ENCODE measurements at regions not wholly inside any gene's neighbourhood (a gene's known extent, or its start where the extent isn't known, plus 50 kb on each side); places are given as distances from the start of the nearest gene placed in this dataset.

GRCh38 chr5:164593982-164594381 lies 1088.6 kb downstream of the MAT2B start:
- H2AFZ ChIP-seq (ENCODE audit: low read depth, low read length): no peak overlapping the region
- no peaks in the 10 kb centered on the region for H3K36me3 ChIP-seq (ENCODE audit: insufficient read depth, low read length)
- no peaks in the 10 kb centered on the region for H3K9me3 ChIP-seq (ENCODE audit: low read length)
- no peaks in the 10 kb centered on the region for H3K4me1 ChIP-seq (ENCODE audit: insufficient read depth, low read length)
- H3K27me3 ChIP-seq (ENCODE audit: insufficient read depth, low read length): no peaks in the 10 kb centered on the region
- no peak overlapping the region for H3K4me3 ChIP-seq (ENCODE audit: low read length)

GRCh38 chr5:164597293-164597900 lies 1092.0 kb downstream of the MAT2B start:
- Histone ChIP-seq H3K36me3 (ENCODE audit: insufficient read depth, low read length) (no peaks in the 10 kb centered on the region), H3K4me1 (ENCODE audit: insufficient read depth, low read length) (no peaks in the 10 kb centered on the region), H2AFZ (ENCODE audit: low read depth, low read length) (no peak overlapping the region), H3K4me3 (ENCODE audit: low read length) (no peak overlapping the region), H3K9me3 (ENCODE audit: low read length) (peaks cover 2% of the 10 kb centered on the region), H3K27me3 (ENCODE audit: insufficient read depth, low read length) (no peaks in the 10 kb centered on the region)

GRCh38 chr5:164600274-164600673 lies 1094.9 kb downstream of the MAT2B start:
- Histone ChIP-seq H3K27me3 (ENCODE audit: insufficient read depth, low read length) (no peaks in the 10 kb centered on the region), H3K4me1 (ENCODE audit: insufficient read depth, low read length) (no peaks in the 10 kb centered on the region), H3K36me3 (ENCODE audit: insufficient read depth, low read length) (no peaks in the 10 kb centered on the region), H3K9me3 (ENCODE audit: low read length) (peaks cover 2% of the 10 kb centered on the region), H2AFZ (ENCODE audit: low read depth, low read length) (no peak overlapping the region), H3K4me3 (ENCODE audit: low read length) (no peak overlapping the region)

- Histone ChIP-seq H2AFZ (ENCODE audit: low read depth, low read length) (no peak overlapping the region), H3K4me1 (ENCODE audit: insufficient read depth, low read length) (no peaks in the 10 kb centered on the region), H3K4me3 (ENCODE audit: low read length) (no peak overlapping the region), H3K9me3 (ENCODE audit: low read length) (peaks cover 2% of the 10 kb centered on the region), H3K36me3 (ENCODE audit: insufficient read depth, low read length) (no peaks in the 10 kb centered on the region), H3K27me3 (ENCODE audit: insufficient read depth, low read length) (no peaks in the 10 kb centered on the region)
These were observed 1095.6 kb downstream of the MAT2B start for GRCh38 chr5:164600929-164601535.

- no peaks in the 10 kb centered on the region for H3K36me3 ChIP-seq (ENCODE audit: insufficient read depth, low read length)
- no peaks in the 10 kb centered on the region for H3K27me3 ChIP-seq (ENCODE audit: insufficient read depth, low read length)
- no peak overlapping the region for H2AFZ ChIP-seq (ENCODE audit: low read depth, low read length)
- no peak overlapping the region for H3K4me3 ChIP-seq (ENCODE audit: low read length)
- H3K4me1 ChIP-seq (ENCODE audit: insufficient read depth, low read length): no peaks in the 10 kb centered on the region
- H3K9me3 ChIP-seq (ENCODE audit: low read length): no peaks in the 10 kb centered on the region
These were observed 1103.1 kb downstream of the MAT2B start for GRCh38 chr5:164608507-164608906.

- Histone ChIP-seq H2AFZ (ENCODE audit: low read depth, low read length) (no peak overlapping the region), H3K4me3 (ENCODE audit: low read length) (no peak overlapping the region), H3K36me3 (ENCODE audit: insufficient read depth, low read length) (no peaks in the 10 kb centered on the region), H3K4me1 (ENCODE audit: insufficient read depth, low read length) (no peaks in the 10 kb centered on the region), H3K9me3 (ENCODE audit: low read length) (no peaks in the 10 kb centered on the region), H3K27me3 (ENCODE audit: insufficient read depth, low read length) (no peaks in the 10 kb centered on the region)
These were observed 1105.0 kb downstream of the MAT2B start for GRCh38 chr5:164610374-164610773.

GRCh38 chr5:164614707-164615106 lies 1109.3 kb downstream of the MAT2B start:
- H3K4me3 ChIP-seq (ENCODE audit: low read length): no peak overlapping the region
- no peaks in the 10 kb centered on the region for H3K27me3 ChIP-seq (ENCODE audit: insufficient read depth, low read length)
- H3K4me1 ChIP-seq (ENCODE audit: insufficient read depth, low read length): peaks cover 7% of the 10 kb centered on the region
- H3K36me3 ChIP-seq (ENCODE audit: insufficient read depth, low read length): no peaks in the 10 kb centered on the region
- H2AFZ ChIP-seq (ENCODE audit: low read depth, low read length): no peak overlapping the region
- no peaks in the 10 kb centered on the region for H3K9me3 ChIP-seq (ENCODE audit: low read length)

- H3K27me3 ChIP-seq (ENCODE audit: insufficient read depth, low read length): no peaks in the 10 kb centered on the region
- no peaks in the 10 kb centered on the region for H3K9me3 ChIP-seq (ENCODE audit: low read length)
- H3K36me3 ChIP-seq (ENCODE audit: insufficient read depth, low read length): no peaks in the 10 kb centered on the region
- no peak overlapping the region for H3K4me3 ChIP-seq (ENCODE audit: low read length)
- no peak overlapping the region for H2AFZ ChIP-seq (ENCODE audit: low read depth, low read length)
- peaks cover 15% of the 10 kb centered on the region for H3K4me1 ChIP-seq (ENCODE audit: insufficient read depth, low read length)
These were observed 1111.9 kb downstream of the MAT2B start for GRCh38 chr5:164617290-164617689.

GRCh38 chr5:164627021-164627420 lies 1121.6 kb downstream of the MAT2B start:
- H3K4me1 ChIP-seq (ENCODE audit: insufficient read depth, low read length): no peaks in the 10 kb centered on the region
- no peak overlapping the region for H3K4me3 ChIP-seq (ENCODE audit: low read length)
- H3K9me3 ChIP-seq (ENCODE audit: low read length): no peaks in the 10 kb centered on the region
- H3K27me3 ChIP-seq (ENCODE audit: insufficient read depth, low read length): no peaks in the 10 kb centered on the region
- H2AFZ ChIP-seq (ENCODE audit: low read depth, low read length): no peak overlapping the region
- no peaks in the 10 kb centered on the region for H3K36me3 ChIP-seq (ENCODE audit: insufficient read depth, low read length)

GRCh38 chr5:164636456-164636855 lies 1131.0 kb downstream of the MAT2B start:
- Histone ChIP-seq H3K4me1 (ENCODE audit: insufficient read depth, low read length) (no peaks in the 10 kb centered on the region), H3K27me3 (ENCODE audit: insufficient read depth, low read length) (no peaks in the 10 kb centered on the region), H2AFZ (ENCODE audit: low read depth, low read length) (no peak overlapping the region), H3K4me3 (ENCODE audit: low read length) (no peak overlapping the region), H3K9me3 (ENCODE audit: low read length) (no peaks in the 10 kb centered on the region), H3K36me3 (ENCODE audit: insufficient read depth, low read length) (no peaks in the 10 kb centered on the region)

- H3K9me3 ChIP-seq (ENCODE audit: low read length): no peaks in the 10 kb centered on the region
- H3K36me3 ChIP-seq (ENCODE audit: insufficient read depth, low read length): no peaks in the 10 kb centered on the region
- no peaks in the 10 kb centered on the region for H3K27me3 ChIP-seq (ENCODE audit: insufficient read depth, low read length)
- H3K4me3 ChIP-seq (ENCODE audit: low read length): no peak overlapping the region
- H2AFZ ChIP-seq (ENCODE audit: low read depth, low read length): no peak overlapping the region
- H3K4me1 ChIP-seq (ENCODE audit: insufficient read depth, low read length): no peaks in the 10 kb centered on the region
These were observed 1132.6 kb downstream of the MAT2B start for GRCh38 chr5:164637931-164638521.

GRCh38 chr5:164649266-164649665 lies 1143.8 kb downstream of the MAT2B start:
- Histone ChIP-seq H2AFZ (ENCODE audit: low read depth, low read length) (no peak overlapping the region), H3K36me3 (ENCODE audit: insufficient read depth, low read length) (no peaks in the 10 kb centered on the region), H3K27me3 (ENCODE audit: insufficient read depth, low read length) (no peaks in the 10 kb centered on the region), H3K4me3 (ENCODE audit: low read length) (no peak overlapping the region), H3K4me1 (ENCODE audit: insufficient read depth, low read length) (no peaks in the 10 kb centered on the region), H3K9me3 (ENCODE audit: low read length) (no peaks in the 10 kb centered on the region)

GRCh38 chr5:164650427-164650826 lies 1145.0 kb downstream of the MAT2B start:
- H2AFZ ChIP-seq (ENCODE audit: low read depth, low read length): no peak overlapping the region
- H3K27me3 ChIP-seq (ENCODE audit: insufficient read depth, low read length): no peaks in the 10 kb centered on the region
- H3K36me3 ChIP-seq (ENCODE audit: insufficient read depth, low read length): no peaks in the 10 kb centered on the region
- H3K4me3 ChIP-seq (ENCODE audit: low read length): no peak overlapping the region
- H3K9me3 ChIP-seq (ENCODE audit: low read length): no peaks in the 10 kb centered on the region
- no peaks in the 10 kb centered on the region for H3K4me1 ChIP-seq (ENCODE audit: insufficient read depth, low read length)

Data from neuron (in vitro differentiated cells).